ENCODE measurements at regions not wholly inside any gene's neighbourhood (a gene's known extent, or its start where the extent isn't known, plus 50 kb on each side); places are given as distances from the start of the nearest gene placed in this dataset.

- intact Hi-C loops (cut with micrococcal nuclease) = no loop called here
- DNase-seq = no peak
- peaks cover 6% of the 10 kb centered on the region for H3K27me3 Mint-ChIP-seq (ENCODE audit: low read depth)
- H3K4me1 Mint-ChIP-seq (ENCODE audit: low read depth) = no peaks in the 10 kb centered on the region
- CTCF ChIA-PET = no interaction called here
- no peaks in the 10 kb centered on the region for H3K36me3 Mint-ChIP-seq (ENCODE audit: low read depth)
- H3K27ac Mint-ChIP-seq = no peak overlapping the region
- H3K9me3 Mint-ChIP-seq = peaks cover 2% of the 10 kb centered on the region
- H3K4me3 Mint-ChIP-seq = no peak overlapping the region
Measured at GRCh38 chr2:16413947-16414346, 251.7 kb downstream of the CYRIA start.

- intact Hi-C loops (cut with micrococcal nuclease) = no loop called here
- Mint-ChIP-seq H3K27me3 (ENCODE audit: low read depth) (peaks cover 6% of the 10 kb centered on the region), H3K4me3 (no peak overlapping the region)
Measured at GRCh38 chr2:16413285-16413684, 252.3 kb downstream of the CYRIA start.

GRCh38 chr2:16412321-16413030 is 253.2 kb downstream of the CYRIA start:
- Mint-ChIP-seq H3K4me1 (ENCODE audit: low read depth) (no peaks in the 10 kb centered on the region), H3K9me3 (peaks cover 2% of the 10 kb centered on the region), H3K27ac (no peak overlapping the region), H3K36me3 (ENCODE audit: low read depth) (no peaks in the 10 kb centered on the region), H3K4me3 (no peak overlapping the region), H3K27me3 (ENCODE audit: low read depth) (peaks cover 6% of the 10 kb centered on the region)
- CTCF ChIA-PET = no interaction called here
- intact Hi-C loops (cut with micrococcal nuclease) = no loop called here
- no peak for DNase-seq

More at GRCh38 chr2:16413285-16413684, 252.3 kb downstream of the CYRIA start:
- CTCF ChIA-PET = no interaction called here
- Mint-ChIP-seq H3K36me3 (ENCODE audit: low read depth) (no peaks in the 10 kb centered on the region), H3K27ac (no peak overlapping the region), H3K9me3 (peaks cover 2% of the 10 kb centered on the region), H3K4me1 (ENCODE audit: low read depth) (no peaks in the 10 kb centered on the region)
- no peak for DNase-seq

- intact Hi-C loops (cut with micrococcal nuclease) = no loop called here
- no peak for DNase-seq
- Mint-ChIP-seq H3K27me3 (ENCODE audit: low read depth) (peaks cover 6% of the 10 kb centered on the region), H3K9me3 (peaks cover 2% of the 10 kb centered on the region), H3K4me1 (ENCODE audit: low read depth) (no peaks in the 10 kb centered on the region), H3K27ac (no peak overlapping the region), H3K4me3 (no peak overlapping the region), H3K36me3 (ENCODE audit: low read depth) (no peaks in the 10 kb centered on the region)
- CTCF ChIA-PET = no interaction called here
Measured at GRCh38 chr2:16411788-16412187, 253.8 kb downstream of the CYRIA start.

- no peak for DNase-seq
- CTCF ChIA-PET = no interaction called here
- Mint-ChIP-seq H3K9me3 (peaks cover 2% of the 10 kb centered on the region), H3K27ac (no peak overlapping the region), H3K27me3 (ENCODE audit: low read depth) (peaks cover 2% of the 10 kb centered on the region), H3K4me3 (no peak overlapping the region), H3K36me3 (ENCODE audit: low read depth) (no peaks in the 10 kb centered on the region), H3K4me1 (ENCODE audit: low read depth) (no peaks in the 10 kb centered on the region)
- intact Hi-C loops (cut with micrococcal nuclease) = no loop called here
Measured at GRCh38 chr2:16409849-16410248, 255.8 kb downstream of the CYRIA start.

GRCh38 chr2:16409006-16409390 is 256.6 kb downstream of the CYRIA start:
- H3K4me1 Mint-ChIP-seq (ENCODE audit: low read depth) = no peaks in the 10 kb centered on the region
- peaks cover 2% of the 10 kb centered on the region for H3K27me3 Mint-ChIP-seq (ENCODE audit: low read depth)
- CTCF ChIA-PET = no interaction called here
- no peak overlapping the region for H3K27ac Mint-ChIP-seq
- DNase-seq = no peak
- no peaks in the 10 kb centered on the region for H3K36me3 Mint-ChIP-seq (ENCODE audit: low read depth)
- intact Hi-C loops (cut with micrococcal nuclease) = no loop called here
- peaks cover 2% of the 10 kb centered on the region for H3K9me3 Mint-ChIP-seq
- no peak overlapping the region for H3K4me3 Mint-ChIP-seq

GRCh38 chr2:16408331-16409005 is 257.2 kb downstream of the CYRIA start:
- Mint-ChIP-seq H3K27me3 (ENCODE audit: low read depth) (peaks cover 2% of the 10 kb centered on the region), H3K4me3 (no peak overlapping the region), H3K9me3 (peaks cover 2% of the 10 kb centered on the region), H3K4me1 (ENCODE audit: low read depth) (no peaks in the 10 kb centered on the region), H3K27ac (no peak overlapping the region), H3K36me3 (ENCODE audit: low read depth) (no peaks in the 10 kb centered on the region)
- CTCF ChIA-PET = no interaction called here
- intact Hi-C loops (cut with micrococcal nuclease) = no loop called here
- no peak for DNase-seq

GRCh38 chr2:16407358-16407757 is 258.3 kb downstream of the CYRIA start:
- no peak for DNase-seq
- H3K27me3 Mint-ChIP-seq (ENCODE audit: low read depth) = peaks cover 2% of the 10 kb centered on the region
- intact Hi-C loops (cut with micrococcal nuclease) = no loop called here
- no peaks in the 10 kb centered on the region for H3K4me1 Mint-ChIP-seq (ENCODE audit: low read depth)
- H3K9me3 Mint-ChIP-seq = peaks cover 2% of the 10 kb centered on the region
- H3K4me3 Mint-ChIP-seq = no peak overlapping the region
- CTCF ChIA-PET = no interaction called here
- H3K27ac Mint-ChIP-seq = no peak overlapping the region
- no peaks in the 10 kb centered on the region for H3K36me3 Mint-ChIP-seq (ENCODE audit: low read depth)

- no peak for DNase-seq
- Mint-ChIP-seq H3K27ac (no peak overlapping the region), H3K27me3 (ENCODE audit: low read depth) (peaks cover 2% of the 10 kb centered on the region), H3K9me3 (peaks cover 2% of the 10 kb centered on the region), H3K36me3 (ENCODE audit: low read depth) (no peaks in the 10 kb centered on the region), H3K4me3 (no peak overlapping the region), H3K4me1 (ENCODE audit: low read depth) (no peaks in the 10 kb centered on the region)
- intact Hi-C loops (cut with micrococcal nuclease) = no loop called here
- CTCF ChIA-PET = no interaction called here
Measured at GRCh38 chr2:16406496-16407289, 258.9 kb downstream of the CYRIA start.

GRCh38 chr2:16405551-16405950 is 260.1 kb downstream of the CYRIA start:
- intact Hi-C loops (cut with micrococcal nuclease) = no loop called here
- peaks cover 2% of the 10 kb centered on the region for H3K9me3 Mint-ChIP-seq
- H3K36me3 Mint-ChIP-seq (ENCODE audit: low read depth) = no peaks in the 10 kb centered on the region
- no peaks in the 10 kb centered on the region for H3K4me1 Mint-ChIP-seq (ENCODE audit: low read depth)
- no peak for DNase-seq
- H3K4me3 Mint-ChIP-seq = no peak overlapping the region
- H3K27ac Mint-ChIP-seq = no peak overlapping the region
- peaks cover 2% of the 10 kb centered on the region for H3K27me3 Mint-ChIP-seq (ENCODE audit: low read depth)
- CTCF ChIA-PET = interaction anchor here (0.6 kb wide), 1 partner anchor 1762 kb away, joined by 3 read pairs; no protein-coding TSS in a partner anchor

- Mint-ChIP-seq H3K4me3 (no peak overlapping the region), H3K27me3 (ENCODE audit: low read depth) (no peaks in the 10 kb centered on the region), H3K4me1 (ENCODE audit: low read depth) (no peaks in the 10 kb centered on the region), H3K27ac (no peak overlapping the region), H3K9me3 (no peaks in the 10 kb centered on the region), H3K36me3 (ENCODE audit: low read depth) (no peaks in the 10 kb centered on the region)
- intact Hi-C loops (cut with micrococcal nuclease) = no loop called here
- CTCF ChIA-PET = no interaction called here
- DNase-seq = no peak
Measured at GRCh38 chr2:16404551-16405300, 260.9 kb downstream of the CYRIA start.

GRCh38 chr2:16404146-16404545 is 261.5 kb downstream of the CYRIA start:
- no peak overlapping the region for H3K27ac Mint-ChIP-seq
- H3K9me3 Mint-ChIP-seq = no peaks in the 10 kb centered on the region
- H3K27me3 Mint-ChIP-seq (ENCODE audit: low read depth) = no peaks in the 10 kb centered on the region
- no peaks in the 10 kb centered on the region for H3K4me1 Mint-ChIP-seq (ENCODE audit: low read depth)
- no peak overlapping the region for H3K4me3 Mint-ChIP-seq
- no peaks in the 10 kb centered on the region for H3K36me3 Mint-ChIP-seq (ENCODE audit: low read depth)
- CTCF ChIA-PET = no interaction called here
- no peak for DNase-seq
- intact Hi-C loops (cut with micrococcal nuclease) = no loop called here

Data from activated naive CD4-positive, alpha-beta T cell treated with anti-CD3 and anti-CD28 coated beads for 36 hours (primary cell).